GM23338 (cell line): ENCODE measurements at regions not wholly inside any gene's neighbourhood (a gene's known extent, or its start where the extent isn't known, plus 50 kb on each side); places are given as distances from the start of the nearest gene placed in this dataset.

Source experiments
- ATAC-seq: fragments of 200-7000 bp; cut with Tn5 transposase; 3 replicates; pipeline ENCODE4 v1.9.1; 2020
- DNase-seq: peaks from one replicate; pipeline ENCODE4 v3.0.0-alpha.2; 2015; ENCODE audit warnings: low spot score
- H2AFZ ChIP-seq: fragments of 200-600 bp; sonication (generic); 2 replicates; pipeline ENCODE4 v1.8.0; 2016; ENCODE audit warnings: antibody characterized with exemption, mild to moderate bottlenecking, moderate library complexity
- H3F3A ChIP-seq: fragments of 200-600 bp; sonication (generic); replicated peaks from 2 replicates; pipeline ENCODE4 v1.8.0; 2017; ENCODE audit warnings: antibody characterized with exemption, mixed run types, low read depth
- H3K27ac ChIP-seq: fragments of 200-600 bp; sonication (generic); 2 replicates; pipeline ENCODE4 v1.6.1; 2016; ENCODE audit warnings: low read depth
- H3K27me3 ChIP-seq: fragments of 200-600 bp; sonication (generic); 2 replicates; pipeline ENCODE4 v1.8.0; 2016; ENCODE audit warnings: mild to moderate bottlenecking, mixed run types, moderate library complexity; ENCODE audit not compliant: insufficient read depth
- H3K36me3 ChIP-seq: fragments of 200-600 bp; sonication (generic); 2 replicates; pipeline ENCODE4 v1.8.0; 2016; ENCODE audit warnings: mild to moderate bottlenecking; ENCODE audit not compliant: insufficient read depth
- H3K4me1 ChIP-seq: fragments of 200-600 bp; sonication (generic); 2 replicates; pipeline ENCODE4 v1.8.0; 2016; ENCODE audit warnings: mild to moderate bottlenecking, moderate library complexity; ENCODE audit not compliant: insufficient read depth
- H3K4me2 ChIP-seq: fragments of 200-600 bp; sonication (generic); 2 replicates; pipeline ENCODE4 v1.7.1; 2017; ENCODE audit warnings: mixed run types
- H3K4me3 ChIP-seq: fragments of 200-600 bp; sonication (generic); 2 replicates; pipeline ENCODE4 v1.6.1; 2016; ENCODE audit warnings: mixed run types
- H3K79me2 ChIP-seq: fragments of 200-600 bp; sonication (generic); replicated peaks from 2 replicates; pipeline ENCODE4 v1.8.0; 2017; ENCODE audit warnings: mild to moderate bottlenecking; ENCODE audit not compliant: insufficient read depth
- H3K9me2 ChIP-seq: fragments of 200-600 bp; sonication (generic); 2 replicates; pipeline ENCODE4 v1.8.0; 2017; ENCODE audit not compliant: insufficient read depth
- H4K20me1 ChIP-seq: fragments of 200-600 bp; sonication (generic); replicated peaks from 2 replicates; pipeline ENCODE4 v1.8.0; 2017; ENCODE audit warnings: mild to moderate bottlenecking; ENCODE audit not compliant: insufficient read depth
- H3K27ac Mint-ChIP-seq: 2 replicates; pipeline ENCODE4 v1.8.0; 2020; ENCODE audit warnings: inconsistent platforms, mild to moderate bottlenecking, moderate library complexity, mixed read lengths
- H3K27me3 Mint-ChIP-seq: 3 replicates; pipeline ENCODE4 v1.8.0; 2022; ENCODE audit warnings: low read depth, mild to moderate bottlenecking, moderate library complexity, mixed read lengths, inconsistent platforms; ENCODE audit not compliant: insufficient read depth, poor library complexity
- H3K36me3 Mint-ChIP-seq: 3 replicates; pipeline ENCODE4 v1.8.0; 2021; ENCODE audit warnings: low read depth, mild to moderate bottlenecking, inconsistent platforms, moderate library complexity, mixed read lengths
- H3K4me1 Mint-ChIP-seq: 3 replicates; pipeline ENCODE4 v1.8.0; 2020; ENCODE audit warnings: mild to moderate bottlenecking, inconsistent platforms, mixed read lengths
- H3K4me3 Mint-ChIP-seq: 3 replicates; pipeline ENCODE4 v1.8.0; 2021; ENCODE audit warnings: moderate library complexity, mild to moderate bottlenecking, inconsistent platforms, mixed read lengths
- H3K9me3 Mint-ChIP-seq: 3 replicates; pipeline ENCODE4 v1.8.0; 2020; ENCODE audit warnings: moderate library complexity, mild to moderate bottlenecking, inconsistent platforms, mixed read lengths
- CREB1 ChIP-seq: fragments of 250-450 bp; sonication (Bioruptor Pico); IDR thresholded peaks from 2 replicates; pipeline ENCODE4 v1.5.0; 2020; ENCODE audit warnings: low read depth, mild to moderate bottlenecking, moderate library complexity
- EZH2 ChIP-seq: fragments of 200-600 bp; sonication (generic); IDR thresholded peaks from one replicate; pipeline ENCODE4 v1.8.0; 2017; ENCODE audit warnings: antibody characterized with exemption, mild to moderate bottlenecking, low read depth; ENCODE audit not compliant: unreplicated experiment
- JUNB ChIP-seq: IDR thresholded peaks from one replicate; pipeline ENCODE4 v1.6.1; 2016; ENCODE audit warnings: antibody characterized with exemption; ENCODE audit not compliant: unreplicated experiment
- STAT1 ChIP-seq: IDR thresholded peaks from one replicate; pipeline ENCODE4 v1.6.1; 2016; ENCODE audit warnings: antibody characterized with exemption; ENCODE audit not compliant: unreplicated experiment
- ZNF114 ChIP-seq: fragments of 250-450 bp; sonication (Bioruptor Pico); IDR thresholded peaks from 2 replicates; pipeline ENCODE4 v1.5.0; 2020; ENCODE audit warnings: mild to moderate bottlenecking, moderate library complexity
- ZNF331 ChIP-seq: fragments of 250-450 bp; sonication (Bioruptor Pico); IDR thresholded peaks from 2 replicates; pipeline ENCODE4 v1.5.0; 2020; ENCODE audit warnings: low read depth, mild to moderate bottlenecking, moderate library complexity
- TF ChIP-seq, protein P1 (sequence below): fragments of 250-450 bp; sonication (Bioruptor Pico); IDR thresholded peaks from 2 replicates; pipeline ENCODE4 v1.5.0; 2020; ENCODE audit warnings: mild to moderate bottlenecking, moderate library complexity
- TF ChIP-seq, protein P2 (sequence below): IDR thresholded peaks from one replicate; pipeline ENCODE4 v1.6.1; 2018; ENCODE audit warnings: antibody characterized with exemption; ENCODE audit not compliant: unreplicated experiment
- TF ChIP-seq, protein P3 (sequence below): IDR thresholded peaks from 2 replicates; pipeline ENCODE4 v1.6.1; 2016; ENCODE audit warnings: antibody characterized with exemption

DNA sequence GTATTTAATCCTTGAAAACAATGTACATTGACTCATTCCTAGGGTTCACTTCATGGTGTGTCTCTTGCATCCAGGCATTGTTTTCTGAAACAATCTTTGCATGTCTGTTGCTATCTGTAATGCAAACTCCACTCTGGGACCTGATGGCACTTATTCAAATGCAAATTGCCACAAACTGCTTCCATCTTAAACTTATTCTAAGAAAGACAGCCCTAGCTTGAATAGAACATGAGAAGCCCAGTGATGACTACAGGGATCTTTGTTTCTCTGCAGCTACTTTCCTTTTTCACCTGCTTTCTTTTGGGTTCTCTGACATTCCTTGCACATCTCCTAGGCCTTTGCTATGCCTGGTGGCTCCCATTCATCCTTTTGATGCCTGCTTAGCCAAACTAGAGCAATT is 827.0 kb downstream of the CDY2B start (continued):
- TF ChIP-seq, protein P1, sequence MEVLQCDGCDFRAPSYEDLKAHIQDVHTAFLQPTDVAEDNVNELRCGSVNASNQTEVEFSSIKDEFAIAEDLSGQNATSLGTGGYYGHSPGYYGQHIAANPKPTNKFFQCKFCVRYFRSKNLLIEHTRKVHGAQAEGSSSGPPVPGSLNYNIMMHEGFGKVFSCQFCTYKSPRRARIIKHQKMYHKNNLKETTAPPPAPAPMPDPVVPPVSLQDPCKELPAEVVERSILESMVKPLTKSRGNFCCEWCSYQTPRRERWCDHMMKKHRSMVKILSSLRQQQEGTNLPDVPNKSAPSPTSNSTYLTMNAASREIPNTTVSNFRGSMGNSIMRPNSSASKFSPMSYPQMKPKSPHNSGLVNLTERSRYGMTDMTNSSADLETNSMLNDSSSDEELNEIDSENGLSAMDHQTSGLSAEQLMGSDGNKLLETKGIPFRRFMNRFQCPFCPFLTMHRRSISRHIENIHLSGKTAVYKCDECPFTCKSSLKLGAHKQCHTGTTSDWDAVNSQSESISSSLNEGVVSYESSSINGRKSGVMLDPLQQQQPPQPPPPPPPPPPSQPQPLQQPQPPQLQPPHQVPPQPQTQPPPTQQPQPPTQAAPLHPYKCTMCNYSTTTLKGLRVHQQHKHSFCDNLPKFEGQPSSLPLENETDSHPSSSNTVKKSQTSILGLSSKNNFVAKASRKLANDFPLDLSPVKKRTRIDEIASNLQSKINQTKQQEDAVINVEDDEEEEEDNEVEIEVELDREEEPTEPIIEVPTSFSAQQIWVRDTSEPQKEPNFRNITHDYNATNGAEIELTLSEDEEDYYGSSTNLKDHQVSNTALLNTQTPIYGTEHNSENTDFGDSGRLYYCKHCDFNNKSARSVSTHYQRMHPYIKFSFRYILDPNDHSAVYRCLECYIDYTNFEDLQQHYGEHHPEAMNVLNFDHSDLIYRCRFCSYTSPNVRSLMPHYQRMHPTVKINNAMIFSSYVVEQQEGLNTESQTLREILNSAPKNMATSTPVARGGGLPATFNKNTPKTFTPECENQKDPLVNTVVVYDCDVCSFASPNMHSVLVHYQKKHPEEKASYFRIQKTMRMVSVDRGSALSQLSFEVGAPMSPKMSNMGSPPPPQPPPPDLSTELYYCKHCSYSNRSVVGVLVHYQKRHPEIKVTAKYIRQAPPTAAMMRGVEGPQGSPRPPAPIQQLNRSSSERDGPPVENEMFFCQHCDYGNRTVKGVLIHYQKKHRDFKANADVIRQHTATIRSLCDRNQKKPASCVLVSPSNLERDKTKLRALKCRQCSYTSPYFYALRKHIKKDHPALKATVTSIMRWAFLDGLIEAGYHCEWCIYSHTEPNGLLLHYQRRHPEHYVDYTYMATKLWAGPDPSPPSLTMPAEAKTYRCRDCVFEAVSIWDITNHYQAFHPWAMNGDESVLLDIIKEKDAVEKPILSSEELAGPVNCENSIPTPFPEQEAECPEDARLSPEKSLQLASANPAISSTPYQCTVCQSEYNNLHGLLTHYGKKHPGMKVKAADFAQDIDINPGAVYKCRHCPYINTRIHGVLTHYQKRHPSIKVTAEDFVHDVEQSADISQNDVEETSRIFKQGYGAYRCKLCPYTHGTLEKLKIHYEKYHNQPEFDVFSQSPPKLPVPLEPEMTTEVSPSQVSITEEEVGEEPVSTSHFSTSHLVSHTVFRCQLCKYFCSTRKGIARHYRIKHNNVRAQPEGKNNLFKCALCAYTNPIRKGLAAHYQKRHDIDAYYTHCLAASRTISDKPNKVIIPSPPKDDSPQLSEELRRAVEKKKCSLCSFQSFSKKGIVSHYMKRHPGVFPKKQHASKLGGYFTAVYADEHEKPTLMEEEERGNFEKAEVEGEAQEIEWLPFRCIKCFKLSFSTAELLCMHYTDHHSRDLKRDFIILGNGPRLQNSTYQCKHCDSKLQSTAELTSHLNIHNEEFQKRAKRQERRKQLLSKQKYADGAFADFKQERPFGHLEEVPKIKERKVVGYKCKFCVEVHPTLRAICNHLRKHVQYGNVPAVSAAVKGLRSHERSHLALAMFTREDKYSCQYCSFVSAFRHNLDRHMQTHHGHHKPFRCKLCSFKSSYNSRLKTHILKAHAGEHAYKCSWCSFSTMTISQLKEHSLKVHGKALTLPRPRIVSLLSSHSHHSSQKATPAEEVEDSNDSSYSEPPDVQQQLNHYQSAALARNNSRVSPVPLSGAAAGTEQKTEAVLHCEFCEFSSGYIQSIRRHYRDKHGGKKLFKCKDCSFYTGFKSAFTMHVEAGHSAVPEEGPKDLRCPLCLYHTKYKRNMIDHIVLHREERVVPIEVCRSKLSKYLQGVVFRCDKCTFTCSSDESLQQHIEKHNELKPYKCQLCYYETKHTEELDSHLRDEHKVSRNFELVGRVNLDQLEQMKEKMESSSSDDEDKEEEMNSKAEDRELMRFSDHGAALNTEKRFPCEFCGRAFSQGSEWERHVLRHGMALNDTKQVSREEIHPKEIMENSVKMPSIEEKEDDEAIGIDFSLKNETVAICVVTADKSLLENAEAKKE (CRISPR knock-in tag) = peak; percentile 85
- TF ChIP-seq, protein P2, sequence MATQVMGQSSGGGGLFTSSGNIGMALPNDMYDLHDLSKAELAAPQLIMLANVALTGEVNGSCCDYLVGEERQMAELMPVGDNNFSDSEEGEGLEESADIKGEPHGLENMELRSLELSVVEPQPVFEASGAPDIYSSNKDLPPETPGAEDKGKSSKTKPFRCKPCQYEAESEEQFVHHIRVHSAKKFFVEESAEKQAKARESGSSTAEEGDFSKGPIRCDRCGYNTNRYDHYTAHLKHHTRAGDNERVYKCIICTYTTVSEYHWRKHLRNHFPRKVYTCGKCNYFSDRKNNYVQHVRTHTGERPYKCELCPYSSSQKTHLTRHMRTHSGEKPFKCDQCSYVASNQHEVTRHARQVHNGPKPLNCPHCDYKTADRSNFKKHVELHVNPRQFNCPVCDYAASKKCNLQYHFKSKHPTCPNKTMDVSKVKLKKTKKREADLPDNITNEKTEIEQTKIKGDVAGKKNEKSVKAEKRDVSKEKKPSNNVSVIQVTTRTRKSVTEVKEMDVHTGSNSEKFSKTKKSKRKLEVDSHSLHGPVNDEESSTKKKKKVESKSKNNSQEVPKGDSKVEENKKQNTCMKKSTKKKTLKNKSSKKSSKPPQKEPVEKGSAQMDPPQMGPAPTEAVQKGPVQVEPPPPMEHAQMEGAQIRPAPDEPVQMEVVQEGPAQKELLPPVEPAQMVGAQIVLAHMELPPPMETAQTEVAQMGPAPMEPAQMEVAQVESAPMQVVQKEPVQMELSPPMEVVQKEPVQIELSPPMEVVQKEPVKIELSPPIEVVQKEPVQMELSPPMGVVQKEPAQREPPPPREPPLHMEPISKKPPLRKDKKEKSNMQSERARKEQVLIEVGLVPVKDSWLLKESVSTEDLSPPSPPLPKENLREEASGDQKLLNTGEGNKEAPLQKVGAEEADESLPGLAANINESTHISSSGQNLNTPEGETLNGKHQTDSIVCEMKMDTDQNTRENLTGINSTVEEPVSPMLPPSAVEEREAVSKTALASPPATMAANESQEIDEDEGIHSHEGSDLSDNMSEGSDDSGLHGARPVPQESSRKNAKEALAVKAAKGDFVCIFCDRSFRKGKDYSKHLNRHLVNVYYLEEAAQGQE = no peak
- TF ChIP-seq STAT1 = no peak

DNA sequence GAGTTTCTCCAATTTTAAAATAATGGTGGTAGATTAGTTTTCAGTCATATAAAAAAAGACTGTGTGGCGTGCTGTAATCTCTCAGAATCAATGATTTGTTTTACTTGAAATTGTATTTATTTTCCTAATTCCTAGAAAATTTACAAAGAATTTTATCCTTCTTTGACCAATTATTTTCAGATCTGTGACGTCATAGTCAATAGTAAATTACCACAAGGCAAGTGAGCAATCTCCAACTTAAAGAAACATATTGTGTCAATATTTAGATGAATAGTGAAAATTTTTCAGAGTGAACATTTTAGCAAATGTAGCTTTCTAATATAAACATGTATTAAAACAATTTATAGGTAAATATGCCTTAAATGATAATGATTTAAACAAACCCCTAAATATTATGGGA is 829.6 kb downstream of the CDY2B start:
- Mint-ChIP-seq H3K36me3 (no peaks in the 10 kb centered on the region), H3K4me3 (no peak overlapping the region), H3K27me3 (no peaks in the 10 kb centered on the region), H3K27ac (no peak overlapping the region), H3K9me3 (no peaks in the 10 kb centered on the region), H3K4me1 (peaks cover 12% of the 10 kb centered on the region)
- Histone ChIP-seq H3F3A (no peaks in the 10 kb centered on the region), H3K79me2 (no peaks in the 10 kb centered on the region), H3K4me1 (peaks cover 9% of the 10 kb centered on the region), H3K27ac (no peak overlapping the region), H3K27me3 (no peaks in the 10 kb centered on the region), H3K9me2 (no peaks in the 10 kb centered on the region; the same call in 1 of the 2 replicates), H4K20me1 (no peaks in the 10 kb centered on the region), H3K4me2 (no peak overlapping the region), H2AFZ (no peak overlapping the region), H3K36me3 (no peaks in the 10 kb centered on the region), H3K4me3 (no peak overlapping the region)
- no peak for ATAC-seq
- no peak for DNase-seq
- TF ChIP-seq ZNF114 = no peak
- TF ChIP-seq, protein P2 = no peak
- TF ChIP-seq EZH2 = no peak
- no peak for TF ChIP-seq CREB1 (CRISPR knock-in tag)
- TF ChIP-seq, protein P3, sequence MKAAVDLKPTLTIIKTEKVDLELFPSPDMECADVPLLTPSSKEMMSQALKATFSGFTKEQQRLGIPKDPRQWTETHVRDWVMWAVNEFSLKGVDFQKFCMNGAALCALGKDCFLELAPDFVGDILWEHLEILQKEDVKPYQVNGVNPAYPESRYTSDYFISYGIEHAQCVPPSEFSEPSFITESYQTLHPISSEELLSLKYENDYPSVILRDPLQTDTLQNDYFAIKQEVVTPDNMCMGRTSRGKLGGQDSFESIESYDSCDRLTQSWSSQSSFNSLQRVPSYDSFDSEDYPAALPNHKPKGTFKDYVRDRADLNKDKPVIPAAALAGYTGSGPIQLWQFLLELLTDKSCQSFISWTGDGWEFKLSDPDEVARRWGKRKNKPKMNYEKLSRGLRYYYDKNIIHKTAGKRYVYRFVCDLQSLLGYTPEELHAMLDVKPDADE = no peak
- TF ChIP-seq JUNB = no peak
- TF ChIP-seq STAT1 = no peak
- no peak for TF ChIP-seq ZNF331 (CRISPR knock-in tag)
